HG03378 (cell line): ENCODE measurements at regions not wholly inside any gene's neighbourhood (a gene's known extent, or its start where the extent isn't known, plus 50 kb on each side); places are given as distances from the start of the nearest gene placed in this dataset.

Experiments used
- ATAC-seq: cut with Tn5 transposase; IDR thresholded peaks from one replicate; pipeline ENCODE4 v1.9.1; 2021; ENCODE audit warnings: mild to moderate bottlenecking, moderate library complexity; ENCODE audit not compliant: unreplicated experiment

DNA sequence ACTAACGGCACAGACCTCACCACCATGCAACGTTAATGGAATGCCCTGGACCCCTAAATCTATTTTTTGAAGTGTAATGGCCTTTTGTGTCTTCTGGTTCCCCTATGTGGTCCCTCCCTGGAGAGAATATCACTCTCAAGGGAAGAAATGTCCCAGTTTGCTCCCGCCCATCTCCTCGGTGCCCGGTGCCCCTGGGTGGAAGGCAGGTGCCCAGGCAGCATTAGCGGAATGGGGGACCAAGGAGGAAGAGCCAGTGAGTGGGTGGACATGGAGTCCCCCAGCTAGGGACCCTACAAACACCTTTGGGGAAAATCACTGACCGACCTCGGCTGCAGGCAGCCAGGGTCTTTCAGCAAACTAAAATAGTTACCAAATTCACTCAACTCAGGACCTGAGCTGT, 212.1 kb upstream of the RTL1 start:
- ATAC-seq = no peak

- no peak for ATAC-seq
Measured at GRCh38 chr14:101116065-101116464, 212.5 kb upstream of the RTL1 start.

DNA sequence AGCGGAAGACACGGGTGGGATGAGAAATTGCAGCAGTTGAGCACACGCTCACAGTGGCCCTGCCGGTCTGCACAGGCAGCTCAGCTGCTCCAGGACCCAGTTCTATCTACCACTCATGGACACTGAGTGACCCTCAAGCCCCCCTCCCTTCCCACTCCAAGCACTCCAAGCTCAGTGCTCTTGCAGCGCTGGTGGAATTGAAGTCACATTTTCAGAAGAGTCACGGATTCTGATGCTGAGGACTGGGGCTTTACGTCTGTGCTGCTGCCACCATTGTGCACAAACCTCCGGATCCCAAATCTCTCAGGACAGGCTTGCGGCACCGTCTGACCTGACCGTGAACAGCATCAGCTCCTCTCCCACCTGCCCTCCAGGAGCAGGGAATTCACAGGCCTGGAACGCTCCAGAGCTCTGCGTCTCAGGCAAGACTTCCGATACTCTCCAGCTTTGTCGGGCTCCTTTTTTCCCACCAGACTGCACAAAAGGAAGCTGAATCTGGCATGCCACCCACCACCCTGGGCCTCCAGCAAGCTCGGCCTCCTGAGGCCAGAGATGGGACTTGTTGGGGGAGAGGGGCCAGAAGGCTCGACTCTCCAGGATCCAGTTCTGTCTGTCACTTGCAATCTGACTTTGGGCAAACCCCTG, 213.1 kb upstream of the RTL1 start:
- no peak for ATAC-seq

DNA sequence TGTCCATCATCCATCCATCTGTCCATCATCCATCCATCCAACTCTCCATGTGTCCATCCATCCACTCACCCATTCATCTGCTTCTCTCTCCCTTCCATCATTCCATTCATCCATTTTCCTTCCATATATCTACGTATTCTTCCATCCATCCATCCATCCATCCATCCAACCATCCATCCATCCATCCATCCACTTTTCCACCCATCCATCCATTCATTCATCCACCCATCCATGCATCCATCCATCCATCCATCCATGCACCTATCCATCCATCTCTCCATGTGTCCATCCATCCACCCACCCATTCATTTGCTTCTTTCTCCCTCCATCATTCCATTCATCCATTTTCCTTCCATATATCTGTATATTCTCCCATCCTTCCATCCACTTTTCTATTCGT, 214.0 kb upstream of the RTL1 start:
- no peak for ATAC-seq

DNA sequence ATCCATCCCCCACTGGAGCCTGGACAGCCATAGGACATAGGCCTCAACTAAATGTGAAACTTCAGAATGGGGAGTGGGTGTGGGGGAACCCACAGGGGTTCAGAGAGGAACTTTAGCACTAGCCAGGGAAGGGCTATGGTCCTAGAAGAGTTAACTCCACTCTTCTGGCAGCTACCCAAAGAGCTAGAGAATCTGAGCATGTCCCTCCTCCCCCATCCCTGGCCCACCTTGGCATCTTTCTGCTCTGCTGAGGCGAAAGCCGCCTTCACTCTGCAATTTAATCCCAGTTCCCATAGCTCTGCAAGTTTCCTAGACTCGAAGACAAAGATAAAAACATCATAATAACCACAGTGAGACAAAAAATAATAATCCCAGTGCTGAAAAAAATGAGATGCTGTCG, 214.7 kb upstream of the RTL1 start:
- ATAC-seq = no peak

DNA sequence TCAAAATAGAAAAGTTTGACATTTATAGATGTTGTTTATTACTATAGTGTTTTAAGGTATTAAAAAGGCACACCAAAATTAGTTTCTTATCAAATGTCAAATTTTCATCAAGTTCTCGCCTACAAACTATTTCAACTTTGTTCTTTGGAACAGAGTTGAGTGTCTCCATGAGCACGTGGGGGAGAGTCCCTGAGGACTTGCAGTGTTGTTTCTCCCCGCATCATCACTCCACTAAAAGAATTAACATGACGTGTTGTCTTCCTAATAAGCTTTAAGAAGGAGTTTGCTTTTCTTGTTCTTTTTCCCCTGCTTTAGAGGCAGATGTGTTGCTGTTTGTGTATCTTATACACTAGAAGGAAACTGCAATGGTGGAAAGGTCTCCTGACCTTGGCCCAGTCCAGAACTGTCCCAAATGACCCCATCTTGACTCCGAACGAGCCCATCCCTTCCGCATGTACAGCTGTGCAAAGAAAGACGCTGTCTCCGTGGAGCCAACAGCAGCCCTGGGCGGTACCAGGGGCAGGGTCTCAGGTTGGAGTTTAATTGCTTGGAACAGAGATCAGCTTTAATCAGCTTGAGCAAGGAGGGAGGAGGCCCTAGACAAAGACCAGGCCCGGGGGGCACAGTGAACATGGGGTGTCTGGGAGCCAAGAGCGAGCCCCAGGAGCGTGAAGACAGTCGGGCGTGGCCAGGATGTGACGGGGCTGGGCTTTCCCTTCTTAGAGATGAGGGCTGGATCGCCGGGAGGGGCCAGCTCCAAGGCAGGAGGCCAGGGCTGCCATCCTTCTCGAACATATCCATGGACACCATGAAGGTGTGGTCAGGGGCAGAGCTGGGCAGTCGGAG, 215.4 kb upstream of the RTL1 start:
- no peak for ATAC-seq

- ATAC-seq = no peak
Measured at GRCh38 chr14:101119830-101120571, 216.5 kb upstream of the RTL1 start.

DNA sequence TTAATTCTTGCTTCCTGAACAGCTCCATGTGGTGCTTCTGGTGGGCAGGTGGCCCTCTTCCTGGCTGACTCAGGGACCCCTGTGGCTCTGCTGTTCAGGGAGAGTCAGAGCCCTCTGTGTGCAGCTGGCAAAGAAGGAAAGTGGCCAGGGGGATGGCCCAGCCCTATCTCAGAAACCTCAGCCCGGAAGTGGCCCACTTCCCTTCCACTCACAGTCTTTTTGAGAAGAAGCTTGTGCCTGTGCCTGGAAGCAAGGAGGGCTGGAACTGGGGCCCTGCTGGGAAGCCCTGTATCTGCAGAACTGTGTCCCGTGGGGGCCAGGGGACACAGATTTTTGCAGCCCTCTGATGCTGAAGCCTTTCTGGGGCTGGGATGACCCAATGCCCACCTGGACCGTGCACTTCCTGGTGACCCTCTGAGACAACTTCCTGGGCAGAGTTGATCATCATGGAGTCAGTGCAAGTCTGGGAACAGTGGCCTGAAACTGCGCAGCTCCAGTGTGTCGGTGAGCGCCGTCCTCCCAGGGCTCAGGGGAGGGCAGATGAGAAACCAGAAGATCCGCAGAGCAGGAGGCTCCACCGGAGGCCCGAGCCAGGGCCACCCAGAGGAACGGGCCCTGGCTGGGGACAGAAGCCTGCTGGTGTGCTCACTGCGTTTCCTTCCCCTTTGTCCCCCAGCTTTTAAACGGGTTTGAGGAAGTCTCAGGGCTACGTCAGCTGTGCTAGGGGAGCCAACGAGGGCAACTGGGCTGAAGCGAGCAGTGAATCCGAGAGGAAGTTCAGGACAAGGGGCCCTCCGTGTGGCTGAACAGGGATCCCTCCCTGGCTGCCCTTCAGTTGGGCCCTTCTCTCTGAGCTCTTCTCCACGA, 217.4 kb upstream of the RTL1 start:
- ATAC-seq = no peak

DNA sequence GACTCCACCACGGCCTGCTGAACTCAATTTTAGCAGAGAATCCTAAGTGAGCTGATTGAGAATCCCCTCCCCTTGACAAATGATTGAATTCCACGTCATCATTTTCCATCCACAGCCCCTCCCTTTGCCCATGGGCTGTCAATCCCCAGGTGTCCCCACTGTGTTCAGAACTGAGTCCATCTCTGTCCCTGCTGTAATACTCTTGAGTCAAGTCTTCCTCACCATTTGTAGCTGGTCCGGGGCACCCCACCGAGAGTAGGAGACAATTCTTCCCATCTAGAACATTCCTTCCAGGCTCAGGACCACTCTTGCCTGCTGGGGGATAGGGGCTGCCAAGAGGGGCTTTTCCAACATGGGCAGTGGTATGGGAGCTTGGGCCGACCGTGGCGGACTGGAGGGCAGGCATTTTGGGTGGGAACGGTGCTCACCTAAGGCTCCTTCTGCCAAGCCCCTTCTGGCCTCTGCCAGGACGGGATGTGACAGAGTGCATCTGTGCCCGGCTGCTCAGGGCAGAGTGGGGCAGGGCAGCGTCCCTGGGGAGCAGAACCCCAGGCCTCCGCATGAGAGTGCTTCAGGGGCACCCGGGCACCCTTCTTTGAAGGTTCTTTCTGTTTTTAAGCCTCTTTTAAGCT, 218.1 kb upstream of the RTL1 start:
- no peak for ATAC-seq

GRCh38 chr14:101122237-101123141, 219.0 kb upstream of the RTL1 start:
- ATAC-seq = no peak

GRCh38 chr14:101123618-101124510, 220.3 kb upstream of the RTL1 start:
- ATAC-seq = no peak

GRCh38 chr14:101124815-101125214, 221.3 kb upstream of the RTL1 start:
- no peak for ATAC-seq

GRCh38 chr14:101125313-101125712, 221.8 kb upstream of the RTL1 start:
- ATAC-seq = no peak

DNA sequence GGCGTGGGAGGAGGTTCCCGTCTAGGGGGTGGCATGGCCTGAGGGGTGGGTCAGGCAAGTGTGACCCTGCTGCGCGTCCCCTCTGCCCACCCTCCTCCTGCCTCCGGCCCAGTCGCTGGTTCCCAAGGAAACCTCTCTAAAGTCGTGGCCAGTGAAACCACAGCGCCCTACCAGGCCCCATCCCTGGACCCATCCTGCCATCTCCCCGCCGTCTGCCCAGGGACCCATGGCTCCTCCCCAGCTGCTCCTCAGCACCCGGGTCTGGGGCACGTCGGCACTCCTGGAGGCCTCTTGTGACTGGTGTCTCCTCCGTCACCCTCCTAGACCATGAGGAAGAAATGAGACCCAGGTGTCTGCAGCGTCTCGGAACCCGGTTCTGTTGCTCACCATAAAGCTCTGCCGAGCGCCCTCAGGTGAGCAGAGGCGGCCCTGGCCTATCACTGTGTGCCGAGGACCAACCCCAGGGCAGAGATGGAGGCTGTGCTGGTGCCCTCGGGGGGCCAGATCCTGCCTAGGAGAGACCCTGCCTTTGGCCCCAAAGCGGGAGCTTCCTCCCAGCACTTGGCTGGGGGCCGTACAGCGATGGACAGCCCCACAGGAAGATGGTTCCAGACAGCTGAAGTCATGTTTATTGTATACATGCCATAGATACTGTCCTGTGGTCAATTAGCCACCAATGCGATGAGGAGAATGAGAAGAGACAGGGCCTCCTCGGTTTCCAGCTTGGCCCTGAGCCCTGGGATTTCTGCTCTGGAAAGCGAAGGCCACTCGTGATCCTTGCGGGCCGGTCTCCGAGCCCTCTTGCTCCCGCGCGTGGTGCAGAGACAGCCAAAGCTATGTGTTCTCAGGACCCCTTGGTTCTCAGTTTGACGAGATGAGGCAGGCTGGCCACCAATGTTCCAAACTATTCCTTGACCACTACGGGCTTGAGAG, 222.5 kb upstream of the RTL1 start:
- no peak for ATAC-seq

GRCh38 chr14:101126731-101127130, 223.2 kb upstream of the RTL1 start:
- no peak for ATAC-seq

- ATAC-seq = no peak
Measured at GRCh38 chr14:101127224-101127623, 223.7 kb upstream of the RTL1 start.
